ENCODE measurements at regions not wholly inside any gene's neighbourhood (a gene's known extent, or its start where the extent isn't known, plus 50 kb on each side); places are given as distances from the start of the nearest gene placed in this dataset.

GRCh38 chr3:135471911-135472310 is 493.6 kb upstream of the PPP2R3A start:
- TF ChIP-seq, protein P1, sequence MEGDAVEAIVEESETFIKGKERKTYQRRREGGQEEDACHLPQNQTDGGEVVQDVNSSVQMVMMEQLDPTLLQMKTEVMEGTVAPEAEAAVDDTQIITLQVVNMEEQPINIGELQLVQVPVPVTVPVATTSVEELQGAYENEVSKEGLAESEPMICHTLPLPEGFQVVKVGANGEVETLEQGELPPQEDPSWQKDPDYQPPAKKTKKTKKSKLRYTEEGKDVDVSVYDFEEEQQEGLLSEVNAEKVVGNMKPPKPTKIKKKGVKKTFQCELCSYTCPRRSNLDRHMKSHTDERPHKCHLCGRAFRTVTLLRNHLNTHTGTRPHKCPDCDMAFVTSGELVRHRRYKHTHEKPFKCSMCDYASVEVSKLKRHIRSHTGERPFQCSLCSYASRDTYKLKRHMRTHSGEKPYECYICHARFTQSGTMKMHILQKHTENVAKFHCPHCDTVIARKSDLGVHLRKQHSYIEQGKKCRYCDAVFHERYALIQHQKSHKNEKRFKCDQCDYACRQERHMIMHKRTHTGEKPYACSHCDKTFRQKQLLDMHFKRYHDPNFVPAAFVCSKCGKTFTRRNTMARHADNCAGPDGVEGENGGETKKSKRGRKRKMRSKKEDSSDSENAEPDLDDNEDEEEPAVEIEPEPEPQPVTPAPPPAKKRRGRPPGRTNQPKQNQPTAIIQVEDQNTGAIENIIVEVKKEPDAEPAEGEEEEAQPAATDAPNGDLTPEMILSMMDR (IDR thresholded peaks at IDR 0.05): no peak
- TF ChIP-seq EP300 (IDR thresholded peaks at IDR 0.05) (no peak), POLR2AphosphoS5 (IDR thresholded peaks at IDR 0.05) (no peak), POLR2A (IDR thresholded peaks at IDR 0.05) (no peak)

All from sigmoid colon (tissue), 4 donors.